G401 (cell line): ENCODE measurements at regions not wholly inside any gene's neighbourhood (a gene's known extent, or its start where the extent isn't known, plus 50 kb on each side); places are given as distances from the start of the nearest gene placed in this dataset.

Experiments
- DNase-seq: peaks from one replicate; pipeline ENCODE4 v3.0.0-alpha.2; 2015; ENCODE audit warnings: low spot score
- in situ Hi-C: cut with HindIII; loops from 2 replicates; pipeline ENCODE4 v1.10.0; 2016; ENCODE audit warnings: low sequenced_read_pairs, mixed read lengths

GRCh38 chr4:3673176-3673575, 93.0 kb upstream of the ADRA2C start:
- DNase-seq = no peak
- in situ Hi-C loops = no loop called here

- in situ Hi-C loops = no loop called here
- no peak for DNase-seq
Observed at GRCh38 chr4:3672465-3672831, 93.7 kb upstream of the ADRA2C start.

GRCh38 chr4:3671571-3672464, 94.4 kb upstream of the ADRA2C start:
- in situ Hi-C loops = no loop called here
- DNase-seq = no peak

- in situ Hi-C loops = no loop called here
- no peak for DNase-seq
Observed at GRCh38 chr4:3670521-3671519, 95.4 kb upstream of the ADRA2C start.

GRCh38 chr4:3669553-3669949, 96.6 kb upstream of the ADRA2C start:
- in situ Hi-C loops = no loop called here
- no peak for DNase-seq

- DNase-seq = no peak
- in situ Hi-C loops = no loop called here
Observed at GRCh38 chr4:3668825-3669552, 97.2 kb upstream of the ADRA2C start.

- DNase-seq = no peak
- in situ Hi-C loops = no loop called here
Observed at GRCh38 chr4:3667258-3667657, 98.9 kb upstream of the ADRA2C start.

GRCh38 chr4:3666263-3666662, 99.9 kb upstream of the ADRA2C start:
- no peak for DNase-seq
- in situ Hi-C loops = no loop called here

- DNase-seq = no peak
- in situ Hi-C loops = no loop called here
Observed at GRCh38 chr4:3665360-3665891, 100.8 kb upstream of the ADRA2C start.

GRCh38 chr4:3663791-3664190, 102.4 kb upstream of the ADRA2C start:
- no peak for DNase-seq
- in situ Hi-C loops = no loop called here

- in situ Hi-C loops = no loop called here
- DNase-seq = no peak
Observed at GRCh38 chr4:3662516-3662915, 103.7 kb upstream of the ADRA2C start.

GRCh38 chr4:3661989-3662388, 104.2 kb upstream of the ADRA2C start:
- no peak for DNase-seq
- in situ Hi-C loops = no loop called here

GRCh38 chr4:3660928-3661515, 105.2 kb upstream of the ADRA2C start:
- in situ Hi-C loops = no loop called here
- no peak for DNase-seq

- no peak for DNase-seq
- in situ Hi-C loops = no loop called here
Observed at GRCh38 chr4:3660086-3660927, 105.9 kb upstream of the ADRA2C start.

GRCh38 chr4:3659131-3659530, 107.1 kb upstream of the ADRA2C start:
- in situ Hi-C loops = no loop called here
- DNase-seq = peak; percentile 24

GRCh38 chr4:3658530-3658913, 107.7 kb upstream of the ADRA2C start:
- DNase-seq = peak; percentile 43
- in situ Hi-C loops = no loop called here

- no peak for DNase-seq
- in situ Hi-C loops = no loop called here
Observed at GRCh38 chr4:3657902-3658529, 108.2 kb upstream of the ADRA2C start.
